ENCODE measurements at regions not wholly inside any gene's neighbourhood (a gene's known extent, or its start where the extent isn't known, plus 50 kb on each side); places are given as distances from the start of the nearest gene placed in this dataset.

GRCh38 chr2:41826921-41827320, 220.9 kb upstream of the PKDCC start:
- DNase-seq: no peak

DNA sequence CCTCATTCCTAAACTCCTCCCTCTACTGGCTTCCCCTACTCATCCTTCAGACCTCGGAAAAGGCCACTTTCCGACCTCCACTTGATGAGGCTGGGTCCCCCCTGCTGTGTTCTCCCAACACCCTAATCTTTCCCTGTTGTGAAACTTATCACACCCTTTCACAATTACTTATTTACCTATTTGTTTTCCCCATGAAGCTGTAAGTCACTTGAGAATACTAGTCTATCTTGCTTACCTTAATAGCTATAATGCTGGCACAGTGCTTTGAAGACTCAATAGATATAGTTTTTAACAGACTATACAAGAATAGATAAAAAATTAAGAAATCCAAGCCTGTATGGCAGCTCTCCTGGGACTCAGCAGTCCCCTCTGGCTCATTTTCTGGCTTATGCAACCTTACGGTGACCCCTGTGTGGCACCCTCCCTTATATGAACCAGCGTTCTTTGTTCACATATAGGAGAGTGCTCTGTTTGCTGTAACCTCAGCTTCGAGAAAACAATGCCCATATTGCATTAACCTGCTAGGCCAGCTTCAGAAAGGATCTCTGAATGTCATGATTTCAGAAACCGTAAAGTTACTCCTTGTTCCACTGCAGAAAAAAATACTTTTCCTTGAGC, 220.4 kb upstream of the PKDCC start:
- DNase-seq: no peak

DNA sequence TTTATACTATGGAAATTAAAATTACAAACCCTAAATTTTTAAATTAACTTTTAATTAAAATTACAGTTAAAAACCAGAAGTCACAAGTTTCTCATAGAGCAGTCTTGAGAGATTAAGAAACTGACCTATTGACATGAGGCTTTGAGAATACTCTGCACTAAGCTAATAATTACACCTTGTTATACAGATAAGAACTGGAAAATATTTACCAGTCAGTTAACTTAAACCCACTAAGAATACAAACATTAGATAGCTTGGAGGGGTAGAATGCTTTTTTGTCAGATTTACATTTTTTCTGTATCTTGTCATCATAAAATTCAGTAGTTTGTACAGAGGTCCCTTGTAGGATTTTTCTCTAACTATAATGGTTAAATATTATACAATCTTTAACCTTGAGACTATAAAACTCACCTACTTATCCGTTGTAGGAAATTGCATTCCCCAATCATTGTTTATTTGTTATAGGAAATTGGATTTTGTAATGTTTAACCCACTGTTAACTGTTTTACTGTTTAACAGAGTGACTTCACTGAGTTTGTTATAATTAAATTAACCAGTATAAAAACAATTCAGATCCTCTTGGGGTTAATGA, 219.7 kb upstream of the PKDCC start:
- no peak for DNase-seq

GRCh38 chr2:41829052-41829451, 218.8 kb upstream of the PKDCC start:
- DNase-seq: no peak

GRCh38 chr2:41830600-41830999, 217.2 kb upstream of the PKDCC start:
- no peak for DNase-seq

DNA sequence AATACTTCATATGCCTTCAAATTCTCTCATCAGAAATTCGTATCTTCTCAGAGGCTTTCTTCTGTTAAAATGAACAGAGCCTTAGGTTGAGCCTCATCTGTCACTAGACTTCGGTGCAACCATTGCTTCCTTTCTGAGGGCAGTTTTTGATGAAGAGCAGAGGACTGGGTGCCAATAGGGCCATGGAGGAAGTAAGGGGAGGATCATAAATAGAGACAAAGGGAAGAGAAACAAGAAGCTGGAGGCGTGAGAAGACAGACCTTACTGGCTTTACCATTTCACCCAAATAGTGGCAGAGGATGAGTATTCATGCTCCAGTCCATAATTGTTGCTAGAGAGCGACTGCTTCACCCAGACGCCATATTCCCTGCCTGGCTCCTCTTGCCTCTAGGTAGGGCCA, 215.6 kb upstream of the PKDCC start:
- peak in 1 of 3 donors; percentile 18 for DNase-seq

- DNase-seq: no peak
Measured at GRCh38 chr2:41835401-41835800, 212.4 kb upstream of the PKDCC start.

DNA sequence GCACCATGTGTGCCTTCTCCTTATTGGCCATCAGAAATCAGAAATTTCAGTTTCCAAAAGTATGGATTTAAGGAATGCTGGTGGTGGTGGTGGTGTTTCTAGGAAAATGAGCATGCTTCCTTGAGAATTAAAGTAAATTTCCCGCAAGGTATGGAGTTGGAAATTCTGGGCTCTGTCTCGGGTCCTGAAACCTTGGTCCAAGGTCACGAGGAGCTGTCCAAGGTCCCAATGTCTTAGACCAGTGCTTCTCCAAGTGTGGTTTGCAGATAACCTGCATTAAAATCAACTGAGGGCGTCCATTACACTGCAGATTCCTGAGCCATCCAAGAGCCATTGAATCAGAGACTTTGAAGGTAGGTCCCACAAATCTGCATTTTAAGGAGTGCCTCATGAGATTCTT, 210.9 kb upstream of the PKDCC start:
- DNase-seq: peak; percentile 19 to 58 (median 49)

GRCh38 chr2:41837610-41838009, 210.2 kb upstream of the PKDCC start:
- DNase-seq: no peak

GRCh38 chr2:41840702-41841551, 206.9 kb upstream of the PKDCC start:
- peak; percentile 93 to 95 (median 94) for DNase-seq

DNA sequence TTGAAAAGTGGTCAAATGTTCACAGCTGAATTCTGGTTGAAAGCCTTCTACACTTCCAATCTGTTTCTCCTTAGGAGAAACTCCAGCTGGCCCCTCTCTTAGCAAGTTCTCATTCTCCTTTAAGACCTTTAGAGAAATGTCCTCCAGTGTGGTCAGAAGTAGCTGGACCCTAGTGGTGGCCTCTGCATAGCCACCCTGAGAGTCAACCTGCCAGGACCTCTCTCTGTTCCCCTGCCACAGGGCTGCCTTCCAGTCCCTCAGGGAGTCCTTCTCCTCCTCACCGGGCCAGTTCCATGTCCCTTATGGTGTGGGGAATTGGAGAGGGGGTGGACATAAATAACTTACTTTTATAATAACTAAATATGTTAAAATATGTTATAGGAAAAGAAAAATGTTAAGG, 200.9 kb upstream of the PKDCC start:
- no peak for DNase-seq

GRCh38 chr2:41847744-41848441, 199.9 kb upstream of the PKDCC start:
- DNase-seq: no peak

DNA sequence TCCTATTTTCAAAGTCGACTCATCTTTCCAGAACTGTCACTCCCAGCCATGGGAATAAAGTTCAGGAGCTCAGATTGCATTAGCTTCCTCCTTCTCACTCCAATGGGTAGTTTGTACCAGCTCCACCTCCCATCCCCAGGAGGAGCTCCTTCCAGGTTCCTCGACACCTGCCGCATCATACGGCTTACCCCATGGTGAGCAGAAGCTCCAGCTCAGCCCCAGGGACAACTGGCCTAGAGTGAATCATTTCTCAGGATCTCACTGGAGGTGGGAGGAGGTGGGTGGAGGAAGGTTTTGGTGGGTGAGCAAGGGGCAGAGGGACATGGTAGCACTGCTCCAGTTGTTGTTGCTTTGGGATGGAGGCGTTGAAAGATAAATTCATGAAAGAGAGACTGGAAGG, 196.3 kb upstream of the PKDCC start:
- DNase-seq: no peak

DNA sequence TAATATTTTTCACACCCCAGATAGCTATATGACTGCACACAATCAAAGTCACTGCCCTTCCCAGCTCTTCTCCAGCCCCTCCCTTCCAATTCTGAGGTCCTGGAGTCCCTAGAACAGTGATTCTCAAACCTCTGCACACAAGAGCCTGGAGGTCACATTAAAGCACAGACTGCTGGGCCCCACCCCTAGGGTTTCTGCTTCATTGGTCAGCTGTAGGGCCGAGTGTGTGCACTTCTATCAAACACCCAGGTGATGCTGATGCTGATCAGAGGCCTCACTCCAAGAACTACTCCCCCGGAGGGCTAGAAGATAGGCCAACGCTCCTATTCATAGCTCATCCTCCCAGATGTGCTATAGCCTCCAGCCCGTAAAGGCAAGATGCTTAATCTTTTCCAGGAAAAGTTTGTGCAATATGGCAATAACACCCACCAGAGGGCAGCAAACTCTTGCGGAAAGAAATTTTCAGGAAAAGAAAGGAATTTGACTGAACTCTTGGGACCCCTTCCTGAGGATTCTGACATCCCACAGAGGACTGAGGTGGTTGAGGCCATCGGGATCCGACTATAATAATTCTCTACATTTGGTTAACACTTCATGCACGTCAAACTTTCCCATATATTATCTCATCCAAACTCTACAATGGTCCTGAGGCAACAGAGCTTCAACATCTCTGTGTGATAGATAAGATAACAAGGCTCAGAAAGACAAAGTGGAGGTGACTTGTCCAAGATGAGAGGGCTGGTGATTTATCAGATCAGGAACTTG, 194.2 kb upstream of the PKDCC start:
- DNase-seq: peak; percentile 57 to 74 (median 64)

DNA sequence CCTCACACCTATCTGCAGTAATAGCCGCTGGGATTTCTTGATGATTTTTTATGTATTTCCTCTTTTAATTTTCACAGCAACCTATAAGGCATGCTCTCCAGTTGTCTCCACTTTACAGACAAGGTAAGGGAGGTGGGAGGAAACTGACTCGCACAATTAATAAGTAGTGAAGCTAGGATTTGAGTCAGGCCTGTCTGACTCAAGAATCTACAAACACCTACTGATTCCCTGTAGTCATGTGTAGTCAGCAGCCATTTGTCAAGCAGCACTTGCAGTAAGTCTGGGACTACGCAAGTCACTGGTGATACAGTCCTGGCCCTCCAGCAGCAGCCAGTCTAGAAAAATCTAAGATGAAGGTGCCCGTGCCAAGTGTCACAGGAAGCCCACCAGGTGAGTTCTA, 193.6 kb upstream of the PKDCC start:
- DNase-seq: no peak

DNA sequence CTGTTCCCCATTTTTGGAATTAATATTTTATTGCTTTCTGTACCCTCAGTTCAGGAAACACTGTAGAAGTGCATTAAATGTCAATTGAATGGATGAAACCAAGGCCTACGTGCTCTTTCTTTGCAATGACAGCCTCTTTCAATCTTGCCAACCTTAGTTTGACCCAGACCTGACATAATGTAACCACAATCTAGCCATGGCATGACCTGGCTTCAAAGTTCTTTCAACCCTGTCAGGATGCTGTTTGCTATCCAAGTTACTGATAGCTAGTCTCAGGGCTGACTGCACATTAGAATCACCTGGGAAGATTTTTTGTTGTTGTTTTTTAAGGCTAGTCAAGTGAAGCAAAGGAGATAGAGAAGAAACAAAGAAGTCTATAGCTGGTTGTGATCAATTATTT, 190.9 kb upstream of the PKDCC start:
- no peak for DNase-seq

DNA sequence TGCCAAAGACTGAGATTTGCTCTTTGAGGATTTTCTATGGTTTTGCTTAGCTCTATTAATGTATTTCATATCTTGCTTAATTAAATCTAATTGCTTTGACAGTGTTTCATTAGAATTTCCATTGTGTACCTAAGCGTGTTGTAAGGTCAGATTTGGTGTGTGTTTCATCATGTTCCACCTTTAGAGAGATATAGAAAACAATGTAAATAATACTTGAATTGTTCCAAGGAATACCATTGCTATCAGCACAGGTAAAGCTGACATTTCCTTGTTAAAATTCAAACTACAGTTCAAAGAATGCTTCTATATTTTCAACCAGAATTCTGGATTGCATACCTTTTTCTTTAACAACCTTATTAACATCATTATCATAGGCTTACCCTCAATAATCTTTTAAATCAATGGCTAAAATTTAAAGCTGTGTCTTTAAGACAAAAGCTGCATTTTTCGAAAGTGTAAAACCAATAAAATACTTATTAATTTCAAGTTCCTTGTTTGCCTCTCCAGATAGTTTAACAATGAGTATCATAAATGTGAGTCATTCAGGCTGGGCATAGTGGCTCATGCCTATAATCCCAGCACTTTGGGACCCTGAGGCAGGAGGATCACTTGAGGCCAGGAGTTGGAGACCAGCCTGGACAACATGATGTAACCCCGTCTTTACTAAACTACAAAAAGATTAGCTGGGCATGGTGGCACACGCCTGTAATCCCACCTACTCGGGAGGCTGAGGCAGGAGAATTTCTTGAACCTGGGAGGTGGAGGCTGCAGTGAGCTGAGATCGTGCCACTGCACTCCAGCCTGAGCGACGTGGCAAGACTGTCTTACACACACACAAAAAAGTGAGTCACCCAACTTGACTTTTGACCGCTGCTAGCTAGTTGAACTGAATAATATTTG, 188.0 kb upstream of the PKDCC start:
- no peak for DNase-seq

GRCh38 chr2:41863062-41863461, 184.8 kb upstream of the PKDCC start:
- DNase-seq: no peak

DNA sequence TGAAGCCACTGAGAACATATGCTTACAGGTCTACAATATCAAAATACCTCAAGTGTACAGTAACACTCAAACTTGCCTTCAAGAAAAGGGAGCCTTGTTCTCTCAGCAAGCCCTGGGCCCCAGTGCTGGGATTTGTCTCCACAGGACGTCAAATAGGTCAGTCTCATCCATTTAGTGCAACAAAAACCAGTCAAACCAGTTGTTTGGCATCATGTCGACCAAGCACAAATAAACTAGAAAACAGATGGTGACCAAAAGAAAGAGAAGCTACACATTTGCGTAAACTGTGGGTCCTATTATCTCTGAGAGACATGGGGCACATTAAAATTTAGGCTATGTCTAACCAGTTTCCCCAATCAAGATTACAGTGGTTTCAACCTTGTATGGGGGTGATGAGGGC, 182.6 kb upstream of the PKDCC start:
- DNase-seq: no peak

GRCh38 chr2:41867553-41867952, 180.3 kb upstream of the PKDCC start:
- DNase-seq: peak in 1 of 3 donors; percentile 3

GRCh38 chr2:41869542-41870264, 178.1 kb upstream of the PKDCC start:
- DNase-seq: peak; percentile 69 to 85 (median 79)
